Panc1 (cell line): ENCODE measurements at regions not wholly inside any gene's neighbourhood (a gene's known extent, or its start where the extent isn't known, plus 50 kb on each side); places are given as distances from the start of the nearest gene placed in this dataset.

Experiments used
- ATAC-seq: fragments of 200-7000 bp; cut with Tn5 transposase; 2 replicates; pipeline ENCODE4 v1.9.1; 2020; ENCODE audit warnings: mild to moderate bottlenecking, moderate library complexity
- BruUV-seq: library from RNA; stranded (reverse); fragments of 400-500 nt; replicated peaks from 2 replicates; lab custom pipeline; 2021; lab: Mats Ljungman, UMichigan
- CTCF ChIA-PET: fragments of 300-600 bp; sonication (Branson Sonifier 250); formaldehyde crosslinking; loops from one replicate; lab custom pipeline; 2022; ENCODE audit warnings: antibody characterized with exemption; lab: Charles Lee
- POLR2A ChIA-PET: fragments of 300-600 bp; sonication (Branson Sonifier 250); formaldehyde crosslinking; loops from one replicate; lab custom pipeline; 2022; ENCODE audit warnings: antibody characterized with exemption; lab: Charles Lee
- DNase-seq: peaks from one replicate; pipeline ENCODE4 v3.0.0-alpha.2; 2010; ENCODE audit warnings: low read depth, low spot score
- H3K27ac ChIP-seq: 2 replicates; pipeline ENCODE4 v1.5.1; 2011; ENCODE audit warnings: mild to moderate bottlenecking, low read length, inconsistent platforms
- H3K27me3 ChIP-seq: fragments of 200-500 bp; sonication (Bioruptor generic); 2 replicates; pipeline ENCODE4 v1.6.0; 2014; ENCODE audit warnings: low read length, inconsistent platforms; ENCODE audit not compliant: control insufficient read depth, insufficient read depth
- H3K36me3 ChIP-seq: fragments of 200-500 bp; sonication (Bioruptor generic); 2 replicates; pipeline ENCODE4 v1.5.1; 2014; ENCODE audit warnings: inconsistent platforms, mild to moderate bottlenecking, low read length, moderate library complexity; ENCODE audit not compliant: control insufficient read depth, insufficient read depth
- H3K4me1 ChIP-seq: 2 replicates; pipeline ENCODE4 v1.5.1; 2011; ENCODE audit warnings: inconsistent platforms, mild to moderate bottlenecking, low read length, moderate library complexity; ENCODE audit not compliant: control insufficient read depth, insufficient read depth
- H3K4me3 ChIP-seq, 2 experiments: 2 replicates each; pipeline ENCODE4 v1.5.1; 2011 to 2012; ENCODE audit warnings: low read depth in 2 of 2, low read length in 2 of 2, mild to moderate bottlenecking in 2 of 2, inconsistent platforms in 1 of 2, moderate library complexity in 1 of 2
- H3K9me3 ChIP-seq: fragments of 200-500 bp; sonication (Bioruptor generic); 2 replicates; pipeline ENCODE4 v1.5.1; 2014; ENCODE audit warnings: low read depth, mild to moderate bottlenecking, inconsistent platforms, low read length, moderate library complexity; ENCODE audit not compliant: control insufficient read depth, insufficient read depth
- POLR2AphosphoS5 ChIP-seq: IDR thresholded peaks from 2 replicates; pipeline ENCODE4 v1.6.1; 2012; ENCODE audit warnings: mild to moderate bottlenecking, low read depth, low read length, moderate library complexity
- REST ChIP-seq, 2 experiments: IDR thresholded peaks; 2 replicates each; pipeline ENCODE4 v1.6.1; 2011 to 2012; ENCODE audit warnings: low read depth in 2 of 2, control low read depth in 1 of 2, low read length in 1 of 2, mild to moderate bottlenecking in 1 of 2, moderate library complexity in 1 of 2; ENCODE audit not compliant: insufficient read depth in 1 of 2
- SIN3A ChIP-seq: IDR thresholded peaks from 2 replicates; pipeline ENCODE4 v1.6.1; 2012; ENCODE audit warnings: low read depth, mild to moderate bottlenecking, low read length, moderate library complexity, borderline replicate concordance; ENCODE audit not compliant: insufficient read depth
- TCF7L2 ChIP-seq: IDR thresholded peaks from 2 replicates; pipeline ENCODE4 v1.6.1; 2011; ENCODE audit warnings: mild to moderate bottlenecking, low read depth, low read length, inconsistent platforms
- in situ Hi-C: cut with HindIII; loops from 2 replicates; pipeline ENCODE4 v1.10.0; 2016; ENCODE audit warnings: low sequenced_read_pairs, low pct_unique_long_range_greater_than_20kb
- intact Hi-C: fragments of 100-400 bp; cut with micrococcal nuclease; formaldehyde crosslinking; loops from one replicate; pipeline ENCODE4 v1.10.0; 2022; ENCODE audit not compliant: unreplicated experiment
- TF ChIP-seq, protein P1 (sequence below): fragments of 450-650 bp; IDR thresholded peaks from 2 replicates; pipeline ENCODE4 v1.5.1; 2017; ENCODE audit warnings: mild to moderate bottlenecking

DNA sequence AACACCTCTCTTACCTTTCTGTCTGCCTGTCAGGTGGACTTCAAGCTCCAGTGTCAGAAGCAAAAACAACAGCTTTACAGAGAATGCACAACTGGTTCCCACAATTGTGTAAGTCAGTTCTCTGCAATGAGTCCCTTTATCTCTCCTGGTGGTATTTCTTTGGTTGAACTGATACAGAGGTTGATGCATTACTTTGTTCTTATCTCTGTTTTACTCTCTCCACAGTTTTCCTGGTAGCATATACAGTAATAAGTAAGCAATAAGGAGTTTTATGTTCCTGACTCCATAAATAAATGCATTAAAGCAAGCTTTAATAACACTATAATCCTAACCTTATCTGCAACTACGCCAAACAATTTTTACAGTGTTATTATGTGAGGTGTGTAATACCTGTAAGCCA lies 310.3 kb upstream of the GYPC start:
- ChIA-PET CTCF (no interaction called here), POLR2A (no interaction called here)
- Histone ChIP-seq H3K36me3 (no peaks in the 10 kb centered on the region), H3K9me3 (no peaks in the 10 kb centered on the region), H3K4me3 (no peak overlapping the region), H3K27me3 (no peaks in the 10 kb centered on the region), H3K4me1 (no peaks in the 10 kb centered on the region), H3K27ac (no peak overlapping the region)
- TF ChIP-seq REST (IDR thresholded peaks at IDR 0.05; ENCODE audit: insufficient read depth in 1 of 2, low read depth in 2 of 2, low read length in 1 of 2) (no peak), TCF7L2 (no peak), SIN3A (no peak), POLR2AphosphoS5 (no peak)
- TF ChIP-seq, protein P1, sequence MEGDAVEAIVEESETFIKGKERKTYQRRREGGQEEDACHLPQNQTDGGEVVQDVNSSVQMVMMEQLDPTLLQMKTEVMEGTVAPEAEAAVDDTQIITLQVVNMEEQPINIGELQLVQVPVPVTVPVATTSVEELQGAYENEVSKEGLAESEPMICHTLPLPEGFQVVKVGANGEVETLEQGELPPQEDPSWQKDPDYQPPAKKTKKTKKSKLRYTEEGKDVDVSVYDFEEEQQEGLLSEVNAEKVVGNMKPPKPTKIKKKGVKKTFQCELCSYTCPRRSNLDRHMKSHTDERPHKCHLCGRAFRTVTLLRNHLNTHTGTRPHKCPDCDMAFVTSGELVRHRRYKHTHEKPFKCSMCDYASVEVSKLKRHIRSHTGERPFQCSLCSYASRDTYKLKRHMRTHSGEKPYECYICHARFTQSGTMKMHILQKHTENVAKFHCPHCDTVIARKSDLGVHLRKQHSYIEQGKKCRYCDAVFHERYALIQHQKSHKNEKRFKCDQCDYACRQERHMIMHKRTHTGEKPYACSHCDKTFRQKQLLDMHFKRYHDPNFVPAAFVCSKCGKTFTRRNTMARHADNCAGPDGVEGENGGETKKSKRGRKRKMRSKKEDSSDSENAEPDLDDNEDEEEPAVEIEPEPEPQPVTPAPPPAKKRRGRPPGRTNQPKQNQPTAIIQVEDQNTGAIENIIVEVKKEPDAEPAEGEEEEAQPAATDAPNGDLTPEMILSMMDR: no peak
- ATAC-seq (no peak), DNase-seq (no peak)
- BruUV-seq: no TSS peak
- in situ Hi-C loops (no loop called here), intact Hi-C loops (no loop called here)

- H3K27me3 ChIP-seq: no peaks in the 10 kb centered on the region
- TF ChIP-seq, protein P1: no peak
- TF ChIP-seq POLR2AphosphoS5 (no peak), TCF7L2 (no peak), REST (IDR thresholded peaks at IDR 0.05; ENCODE audit: insufficient read depth in 1 of 2, low read depth in 2 of 2, low read length in 1 of 2) (no peak)
- CTCF ChIA-PET: no interaction called here
- no peaks in the 10 kb centered on the region for H3K4me1 ChIP-seq
- no peaks in the 10 kb centered on the region; the same call in 1 of the 2 replicates for H3K36me3 ChIP-seq
- DNase-seq (no peak), ATAC-seq (no peak)
- in situ Hi-C loops (no loop called here), intact Hi-C loops (loop anchor here (10.0 kb wide), 1 partner anchor 418 kb away; no protein-coding TSS in a partner anchor)
- H3K27ac ChIP-seq: no peak overlapping the region
- no TSS peak for BruUV-seq
- no peak overlapping the region for H3K4me3 ChIP-seq
- POLR2A ChIA-PET: no interaction called here
- H3K9me3 ChIP-seq: no peaks in the 10 kb centered on the region
These were observed 299.3 kb upstream of the GYPC start for GRCh38 chr2:126356631-126357030.
